ENCODE measurements at regions not wholly inside any gene's neighbourhood (a gene's known extent, or its start where the extent isn't known, plus 50 kb on each side); places are given as distances from the start of the nearest gene placed in this dataset.

DNA sequence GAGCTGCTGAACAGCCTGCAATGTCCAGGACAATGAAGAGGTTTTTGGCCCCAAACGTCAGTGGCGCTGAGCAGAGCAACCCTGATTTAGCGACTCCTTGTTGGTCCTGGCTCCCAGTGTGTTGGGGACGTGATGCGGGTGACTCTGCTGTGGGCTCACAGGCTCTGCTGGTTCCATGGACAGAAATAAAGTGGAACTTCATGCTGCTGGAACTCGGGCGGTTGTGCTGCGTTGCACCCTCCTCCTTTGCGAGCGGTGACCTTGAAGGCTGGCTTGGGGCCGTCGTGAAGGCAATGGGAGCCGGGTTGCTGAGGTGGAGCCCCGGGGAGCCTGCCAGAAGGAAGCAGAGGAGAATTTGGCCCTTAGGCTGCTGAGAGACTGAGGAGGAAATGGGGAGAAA lies 122.6 kb upstream of the C1orf174 start:
- Histone ChIP-seq H3K27me3 (ENCODE audit: control insufficient read depth in 2 of 2, insufficient read depth in 2 of 2, low read length in 2 of 2) (no peaks in the 10 kb centered on the region), H3K9me3 (ENCODE audit: control insufficient read depth in 2 of 2, low read length in 2 of 2) (no peaks in the 10 kb centered on the region), H3K4me1 (ENCODE audit: control insufficient read depth in 2 of 2, insufficient read depth in 2 of 2, low read length in 2 of 2) (no peaks in the 10 kb centered on the region), H3K36me3 (ENCODE audit: control insufficient read depth in 2 of 2, insufficient read depth in 2 of 2, low read length in 2 of 2) (no peaks in the 10 kb centered on the region), H3K27ac (ENCODE audit: low read depth in 2 of 2, low read length in 2 of 2) (no peak overlapping the region), H3K9ac (ENCODE audit: low read depth in 1 of 2, low read length in 2 of 2) (no peak overlapping the region), H3K4me3 (ENCODE audit: low read length in 2 of 2) (no peak overlapping the region)

DNA sequence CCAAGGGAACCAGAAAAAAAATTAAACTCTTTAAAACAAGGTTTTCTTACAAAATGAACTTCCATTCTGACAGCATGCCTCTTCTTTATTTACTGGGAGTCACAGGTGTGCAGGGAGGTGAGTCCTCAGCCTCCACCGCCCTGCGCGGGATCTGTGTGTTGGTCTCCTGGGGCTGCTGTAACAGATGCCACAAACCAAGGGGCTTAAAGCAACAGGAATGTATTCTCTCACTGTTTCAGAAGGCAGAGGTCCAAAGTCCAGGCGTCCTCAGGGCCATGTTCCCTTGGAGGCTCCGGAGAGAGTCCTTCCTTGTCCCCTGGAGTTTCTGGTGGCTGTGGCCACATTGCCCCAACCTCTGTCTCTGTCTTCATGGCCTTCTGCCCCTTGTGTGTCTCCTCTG lies 123.6 kb upstream of the C1orf174 start:
- Histone ChIP-seq H3K27ac (ENCODE audit: low read depth in 2 of 2, low read length in 2 of 2) (no peak overlapping the region), H3K9ac (ENCODE audit: low read depth in 1 of 2, low read length in 2 of 2) (no peak overlapping the region), H3K36me3 (ENCODE audit: control insufficient read depth in 2 of 2, insufficient read depth in 2 of 2, low read length in 2 of 2) (no peaks in the 10 kb centered on the region), H3K9me3 (ENCODE audit: control insufficient read depth in 2 of 2, low read length in 2 of 2) (no peaks in the 10 kb centered on the region), H3K27me3 (ENCODE audit: control insufficient read depth in 2 of 2, insufficient read depth in 2 of 2, low read length in 2 of 2) (no peaks in the 10 kb centered on the region), H3K4me1 (ENCODE audit: control insufficient read depth in 2 of 2, insufficient read depth in 2 of 2, low read length in 2 of 2) (no peaks in the 10 kb centered on the region), H3K4me3 (ENCODE audit: low read length in 2 of 2) (no peak overlapping the region)

DNA sequence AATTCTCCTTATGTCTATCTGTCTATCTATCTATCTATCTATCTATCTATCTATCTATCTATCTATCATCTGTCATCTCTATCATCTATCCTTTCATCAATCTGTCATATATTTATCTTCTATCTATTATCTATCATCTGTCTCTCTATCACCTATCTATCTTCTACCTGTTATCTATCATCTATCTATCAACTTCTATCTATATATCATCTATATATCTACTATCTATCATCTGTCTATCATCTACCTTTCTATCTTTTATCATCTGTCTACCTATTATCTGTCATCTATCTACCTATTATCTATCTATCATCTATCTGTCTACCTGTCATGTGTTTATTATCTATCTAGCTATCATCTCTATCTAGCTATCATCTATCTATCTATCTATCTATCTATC lies 124.7 kb upstream of the C1orf174 start:
- H3K27ac ChIP-seq (ENCODE audit: low read depth in 2 of 2, low read length in 2 of 2): no peak overlapping the region
- H3K9ac ChIP-seq (ENCODE audit: low read depth in 1 of 2, low read length in 2 of 2): no peak overlapping the region
- H3K36me3 ChIP-seq (ENCODE audit: control insufficient read depth in 2 of 2, insufficient read depth in 2 of 2, low read length in 2 of 2): no peaks in the 10 kb centered on the region
- H3K4me1 ChIP-seq (ENCODE audit: control insufficient read depth in 2 of 2, insufficient read depth in 2 of 2, low read length in 2 of 2): no peaks in the 10 kb centered on the region
- H3K4me3 ChIP-seq (ENCODE audit: low read length in 2 of 2): no peak overlapping the region
- no peaks in the 10 kb centered on the region for H3K27me3 ChIP-seq (ENCODE audit: control insufficient read depth in 2 of 2, insufficient read depth in 2 of 2, low read length in 2 of 2)
- H3K9me3 ChIP-seq (ENCODE audit: control insufficient read depth in 2 of 2, low read length in 2 of 2): no peaks in the 10 kb centered on the region

DNA sequence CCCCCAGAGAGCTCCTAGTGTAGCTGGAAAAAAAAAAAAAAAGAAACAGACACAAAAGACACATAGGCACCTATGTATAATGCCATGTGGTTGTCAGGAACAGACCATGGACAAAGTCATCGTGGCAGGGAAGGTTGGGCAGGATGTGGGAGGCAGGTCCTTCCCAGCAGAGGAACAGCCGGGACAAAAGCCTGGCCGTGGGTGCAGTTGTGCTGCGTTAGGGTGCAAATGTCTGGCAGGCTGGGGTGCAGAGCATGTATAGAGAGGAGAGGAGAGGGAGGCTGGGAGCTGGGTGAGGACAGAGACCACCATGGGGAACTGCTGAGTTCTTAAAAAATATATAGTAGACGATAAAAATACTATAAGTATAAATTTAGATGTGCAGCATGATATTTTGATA lies 125.7 kb upstream of the C1orf174 start:
- H3K36me3 ChIP-seq (ENCODE audit: control insufficient read depth in 2 of 2, insufficient read depth in 2 of 2, low read length in 2 of 2): no peaks in the 10 kb centered on the region
- H3K9ac ChIP-seq (ENCODE audit: low read depth in 1 of 2, low read length in 2 of 2): no peak overlapping the region
- H3K27me3 ChIP-seq (ENCODE audit: control insufficient read depth in 2 of 2, insufficient read depth in 2 of 2, low read length in 2 of 2): no peaks in the 10 kb centered on the region
- H3K27ac ChIP-seq (ENCODE audit: low read depth in 2 of 2, low read length in 2 of 2): no peak overlapping the region
- H3K9me3 ChIP-seq (ENCODE audit: control insufficient read depth in 2 of 2, low read length in 2 of 2): no peaks in the 10 kb centered on the region
- H3K4me1 ChIP-seq (ENCODE audit: control insufficient read depth in 2 of 2, insufficient read depth in 2 of 2, low read length in 2 of 2): no peaks in the 10 kb centered on the region
- no peak overlapping the region for H3K4me3 ChIP-seq (ENCODE audit: low read length in 2 of 2)

DNA sequence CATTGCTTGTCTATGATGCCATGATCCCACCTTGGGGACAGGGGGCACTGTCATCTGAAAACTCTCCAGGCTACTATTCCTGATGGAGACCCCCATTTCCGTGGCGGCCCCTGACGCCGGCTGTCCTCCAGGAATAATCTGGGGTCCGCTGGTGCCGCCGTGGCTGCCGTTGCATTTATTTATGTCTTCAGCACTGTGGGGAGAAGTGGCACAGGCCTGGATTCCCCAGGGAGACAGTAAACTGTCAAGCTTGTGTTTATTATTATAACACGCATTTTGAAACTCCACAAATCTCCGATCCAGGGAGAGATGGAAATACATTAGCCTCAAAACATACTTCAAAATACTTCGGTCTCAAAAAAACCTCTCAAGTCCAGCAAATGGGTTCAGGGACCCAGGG lies 126.9 kb upstream of the C1orf174 start:
- Histone ChIP-seq H3K27ac (ENCODE audit: low read depth in 2 of 2, low read length in 2 of 2) (no peak overlapping the region), H3K9me3 (ENCODE audit: control insufficient read depth in 2 of 2, low read length in 2 of 2) (no peaks in the 10 kb centered on the region), H3K4me3 (ENCODE audit: low read length in 2 of 2) (no peak overlapping the region), H3K36me3 (ENCODE audit: control insufficient read depth in 2 of 2, insufficient read depth in 2 of 2, low read length in 2 of 2) (no peaks in the 10 kb centered on the region), H3K4me1 (ENCODE audit: control insufficient read depth in 2 of 2, insufficient read depth in 2 of 2, low read length in 2 of 2) (no peaks in the 10 kb centered on the region), H3K9ac (ENCODE audit: low read depth in 1 of 2, low read length in 2 of 2) (no peak overlapping the region), H3K27me3 (ENCODE audit: control insufficient read depth in 2 of 2, insufficient read depth in 2 of 2, low read length in 2 of 2) (no peaks in the 10 kb centered on the region)

DNA sequence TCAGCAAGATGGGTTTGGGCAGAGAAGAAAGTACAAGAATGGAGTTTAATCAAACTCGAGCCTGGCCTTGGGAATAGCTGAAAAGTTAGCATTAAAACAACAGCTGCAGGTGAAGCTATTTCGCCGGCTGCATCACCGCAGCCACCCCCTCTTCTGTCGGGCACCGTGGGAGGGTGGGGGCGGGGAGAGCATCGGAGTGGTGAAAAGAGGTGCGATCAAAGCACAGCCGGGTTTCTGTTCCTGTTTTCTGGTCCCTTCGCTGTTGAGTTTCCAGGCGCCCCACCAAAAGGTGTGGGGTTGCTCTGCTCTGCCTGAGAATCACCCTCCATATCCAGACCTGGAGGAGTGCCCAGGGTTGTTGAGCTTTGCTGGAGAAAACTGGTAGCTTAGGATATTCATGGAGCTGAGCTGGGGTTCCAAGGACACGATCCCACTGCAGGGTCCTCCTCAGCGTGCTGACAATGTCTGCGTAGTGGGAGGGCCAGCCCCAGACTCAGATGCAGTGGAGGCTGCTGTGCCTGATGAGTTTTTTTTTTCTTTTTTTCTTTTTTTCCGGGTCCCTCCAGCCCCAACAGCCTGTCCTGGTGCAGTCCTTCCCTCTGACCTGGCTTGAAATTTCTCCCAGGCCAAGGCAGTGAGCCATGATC lies 127.5 kb upstream of the C1orf174 start:
- Histone ChIP-seq H3K9me3 (ENCODE audit: control insufficient read depth in 2 of 2, low read length in 2 of 2) (no peaks in the 10 kb centered on the region), H3K27ac (ENCODE audit: low read depth in 2 of 2, low read length in 2 of 2) (no peak overlapping the region), H3K36me3 (ENCODE audit: control insufficient read depth in 2 of 2, insufficient read depth in 2 of 2, low read length in 2 of 2) (no peaks in the 10 kb centered on the region), H3K4me1 (ENCODE audit: control insufficient read depth in 2 of 2, insufficient read depth in 2 of 2, low read length in 2 of 2) (no peaks in the 10 kb centered on the region), H3K27me3 (ENCODE audit: control insufficient read depth in 2 of 2, insufficient read depth in 2 of 2, low read length in 2 of 2) (peaks cover 0 to 3% of the 10 kb centered on the region in 2 donors), H3K9ac (ENCODE audit: low read depth in 1 of 2, low read length in 2 of 2) (no peak overlapping the region), H3K4me3 (ENCODE audit: low read length in 2 of 2) (no peak overlapping the region)

DNA sequence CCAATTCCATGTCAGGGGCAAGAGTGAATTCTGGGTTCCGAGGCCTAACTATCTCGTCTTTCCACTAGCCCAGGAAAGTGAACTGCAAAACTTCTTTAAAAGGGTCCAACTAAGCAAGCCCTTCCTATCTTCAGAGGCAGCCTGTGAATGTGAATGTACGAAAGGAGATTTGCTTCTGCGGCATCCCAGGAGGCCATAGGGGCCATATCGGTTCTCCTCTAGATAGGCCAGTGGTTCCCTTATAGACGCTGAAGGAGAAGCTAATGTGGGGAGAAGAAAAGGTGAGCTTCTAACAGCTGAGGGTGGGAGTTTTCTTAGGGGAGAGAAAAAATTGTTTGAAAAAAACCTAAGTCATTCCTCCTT lies 128.0 kb upstream of the C1orf174 start:
- no peak overlapping the region for H3K4me3 ChIP-seq (ENCODE audit: low read length in 2 of 2)
- no peaks in the 10 kb centered on the region for H3K9me3 ChIP-seq (ENCODE audit: control insufficient read depth in 2 of 2, low read length in 2 of 2)
- H3K36me3 ChIP-seq (ENCODE audit: control insufficient read depth in 2 of 2, insufficient read depth in 2 of 2, low read length in 2 of 2): no peaks in the 10 kb centered on the region
- H3K9ac ChIP-seq (ENCODE audit: low read depth in 1 of 2, low read length in 2 of 2): no peak overlapping the region
- H3K27ac ChIP-seq (ENCODE audit: low read depth in 2 of 2, low read length in 2 of 2): no peak overlapping the region
- no peaks in the 10 kb centered on the region for H3K4me1 ChIP-seq (ENCODE audit: control insufficient read depth in 2 of 2, insufficient read depth in 2 of 2, low read length in 2 of 2)
- peaks cover 0 to 3% of the 10 kb centered on the region in 2 donors for H3K27me3 ChIP-seq (ENCODE audit: control insufficient read depth in 2 of 2, insufficient read depth in 2 of 2, low read length in 2 of 2)

DNA sequence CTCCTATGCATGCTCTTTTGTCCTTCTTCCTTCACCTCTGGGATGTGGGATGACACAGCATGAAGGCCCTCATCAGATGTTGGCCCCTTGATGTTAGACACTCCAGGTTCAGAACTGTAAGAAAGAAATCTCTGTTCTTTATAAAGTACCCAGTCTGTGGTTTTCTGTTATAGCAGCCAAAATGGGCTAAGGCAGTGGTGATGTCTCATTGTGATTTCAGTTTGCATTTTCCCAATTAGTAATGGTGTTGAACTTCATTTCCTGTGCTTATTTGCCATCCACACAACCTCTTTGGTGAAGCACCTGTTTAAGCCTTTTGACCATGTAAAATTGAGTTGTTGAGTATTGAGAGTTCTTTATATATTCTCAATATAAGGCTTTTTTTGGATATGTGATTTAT lies 129.3 kb upstream of the C1orf174 start:
- Histone ChIP-seq H3K27ac (ENCODE audit: low read depth in 2 of 2, low read length in 2 of 2) (no peak overlapping the region), H3K9me3 (ENCODE audit: control insufficient read depth in 2 of 2, low read length in 2 of 2) (no peaks in the 10 kb centered on the region), H3K27me3 (ENCODE audit: control insufficient read depth in 2 of 2, insufficient read depth in 2 of 2, low read length in 2 of 2) (peaks cover 0 to 3% of the 10 kb centered on the region in 2 donors), H3K4me1 (ENCODE audit: control insufficient read depth in 2 of 2, insufficient read depth in 2 of 2, low read length in 2 of 2) (no peaks in the 10 kb centered on the region), H3K9ac (ENCODE audit: low read depth in 1 of 2, low read length in 2 of 2) (no peak overlapping the region), H3K4me3 (ENCODE audit: low read length in 2 of 2) (no peak overlapping the region), H3K36me3 (ENCODE audit: control insufficient read depth in 2 of 2, insufficient read depth in 2 of 2, low read length in 2 of 2) (no peaks in the 10 kb centered on the region)

DNA sequence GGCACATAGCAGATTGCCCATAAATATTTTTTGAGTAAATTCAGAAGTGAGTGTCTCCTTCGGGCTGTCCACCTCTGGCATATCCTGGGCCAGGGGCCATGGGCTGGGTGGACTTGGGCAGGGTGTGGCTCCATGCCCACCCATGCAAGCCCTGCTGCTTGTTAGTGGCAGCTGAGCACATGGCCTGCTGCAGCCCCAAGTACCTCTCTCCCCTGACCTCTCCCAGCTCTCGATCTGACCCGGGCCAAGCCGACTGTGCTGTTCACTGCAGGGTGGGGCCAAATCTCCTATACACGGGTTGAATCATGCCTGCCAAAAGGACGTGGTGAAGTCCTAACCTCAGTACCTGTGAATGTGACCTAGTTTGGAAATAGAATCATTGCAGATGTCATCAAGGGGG lies 132.5 kb upstream of the C1orf174 start:
- H3K9me3 ChIP-seq (ENCODE audit: control insufficient read depth in 2 of 2, low read length in 2 of 2): no peaks in the 10 kb centered on the region
- no peaks in the 10 kb centered on the region for H3K4me1 ChIP-seq (ENCODE audit: control insufficient read depth in 2 of 2, insufficient read depth in 2 of 2, low read length in 2 of 2)
- no peak overlapping the region for H3K9ac ChIP-seq (ENCODE audit: low read depth in 1 of 2, low read length in 2 of 2)
- H3K4me3 ChIP-seq (ENCODE audit: low read length in 2 of 2): no peak overlapping the region
- peaks cover 0 to 3% of the 10 kb centered on the region in 2 donors for H3K27me3 ChIP-seq (ENCODE audit: control insufficient read depth in 2 of 2, insufficient read depth in 2 of 2, low read length in 2 of 2)
- H3K27ac ChIP-seq (ENCODE audit: low read depth in 2 of 2, low read length in 2 of 2): no peak overlapping the region
- no peaks in the 10 kb centered on the region for H3K36me3 ChIP-seq (ENCODE audit: control insufficient read depth in 2 of 2, insufficient read depth in 2 of 2, low read length in 2 of 2)

DNA sequence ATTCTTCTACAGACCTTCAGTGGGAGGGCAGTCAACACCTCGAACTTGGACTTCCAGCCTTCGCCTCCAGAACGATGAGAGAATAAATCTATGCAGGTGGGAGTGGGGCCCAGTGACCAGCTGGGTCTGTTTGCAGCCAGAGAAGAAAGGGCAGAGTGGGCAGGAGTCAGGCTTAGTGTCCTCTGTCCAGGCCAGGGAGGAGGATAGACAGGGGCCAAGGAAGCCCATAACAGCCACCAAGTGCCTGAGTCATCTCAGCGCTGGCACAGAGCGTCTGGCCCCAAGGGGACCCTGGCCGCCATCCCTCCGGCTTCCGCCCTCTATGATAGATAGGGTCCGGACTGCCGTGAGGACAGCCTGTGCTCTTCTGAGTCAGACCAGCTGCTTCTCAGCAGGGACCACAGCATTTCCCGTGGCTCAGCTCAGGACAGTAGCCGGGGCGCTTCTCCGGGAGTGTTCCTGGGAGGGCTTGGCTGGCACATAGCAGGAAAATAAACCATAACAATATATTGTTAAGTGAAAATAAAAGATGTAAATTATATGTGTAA lies 133.1 kb upstream of the C1orf174 start:
- Histone ChIP-seq H3K36me3 (ENCODE audit: control insufficient read depth in 2 of 2, insufficient read depth in 2 of 2, low read length in 2 of 2) (no peaks in the 10 kb centered on the region), H3K27me3 (ENCODE audit: control insufficient read depth in 2 of 2, insufficient read depth in 2 of 2, low read length in 2 of 2) (peaks cover 0 to 3% of the 10 kb centered on the region in 2 donors), H3K27ac (ENCODE audit: low read depth in 2 of 2, low read length in 2 of 2) (no peak overlapping the region), H3K4me3 (ENCODE audit: low read length in 2 of 2) (no peak overlapping the region), H3K4me1 (ENCODE audit: control insufficient read depth in 2 of 2, insufficient read depth in 2 of 2, low read length in 2 of 2) (no peaks in the 10 kb centered on the region), H3K9ac (ENCODE audit: low read depth in 1 of 2, low read length in 2 of 2) (no peak overlapping the region), H3K9me3 (ENCODE audit: control insufficient read depth in 2 of 2, low read length in 2 of 2) (no peaks in the 10 kb centered on the region)
